GM19395 (cell line): ENCODE measurements at regions not wholly inside any gene's neighbourhood (a gene's known extent, or its start where the extent isn't known, plus 50 kb on each side); places are given as distances from the start of the nearest gene placed in this dataset.
A peak's percentile ranks its signal among the peaks of the same experiment; 100 is the strongest.

Experiments used
- ATAC-seq: cut with Tn5 transposase; IDR thresholded peaks from one replicate; pipeline ENCODE4 v1.9.1; 2021; ENCODE audit warnings: mild to moderate bottlenecking, moderate library complexity; ENCODE audit not compliant: unreplicated experiment

GRCh38 chr13:63554157-63554556 is 2138.5 kb upstream of the PCDH20 start:
- ATAC-seq, result no peak

DNA sequence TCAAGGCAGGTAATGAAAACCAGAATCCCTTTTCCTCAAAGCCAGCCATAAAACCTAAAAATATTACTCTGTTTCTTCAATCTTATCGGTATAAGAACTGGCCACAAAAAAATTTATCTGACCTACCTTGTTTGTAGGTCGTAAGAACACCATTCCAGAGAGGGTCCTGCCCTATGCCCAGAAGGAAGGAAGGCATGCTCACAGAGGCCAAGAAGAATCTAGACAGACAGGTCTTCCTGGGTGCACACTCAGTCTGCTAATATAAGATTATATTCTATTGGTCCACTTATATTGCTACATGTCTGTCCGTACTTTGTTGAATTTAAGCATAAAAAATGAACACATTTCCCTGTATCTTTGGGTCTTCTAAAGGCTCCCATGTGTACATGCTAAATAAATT is 2136.1 kb upstream of the PCDH20 start:
- no peak for ATAC-seq

DNA sequence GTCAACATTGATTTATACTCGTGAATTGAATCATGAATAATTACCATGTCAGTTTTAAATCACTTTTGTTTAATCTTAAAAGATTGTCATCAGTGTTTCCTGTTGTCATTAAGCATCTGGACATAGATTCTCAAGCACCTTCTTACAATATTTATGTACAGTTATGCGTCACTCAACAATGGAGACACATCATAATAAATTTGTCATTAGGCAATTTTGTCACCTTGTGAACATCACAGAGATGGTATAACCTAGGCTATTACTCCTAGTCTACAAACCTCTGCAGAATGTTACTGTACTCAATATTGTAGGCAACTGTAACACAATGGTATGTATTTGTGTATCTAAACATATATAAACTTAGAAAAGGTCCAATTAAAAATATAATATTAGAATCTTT is 2130.9 kb upstream of the PCDH20 start:
- no peak for ATAC-seq

DNA sequence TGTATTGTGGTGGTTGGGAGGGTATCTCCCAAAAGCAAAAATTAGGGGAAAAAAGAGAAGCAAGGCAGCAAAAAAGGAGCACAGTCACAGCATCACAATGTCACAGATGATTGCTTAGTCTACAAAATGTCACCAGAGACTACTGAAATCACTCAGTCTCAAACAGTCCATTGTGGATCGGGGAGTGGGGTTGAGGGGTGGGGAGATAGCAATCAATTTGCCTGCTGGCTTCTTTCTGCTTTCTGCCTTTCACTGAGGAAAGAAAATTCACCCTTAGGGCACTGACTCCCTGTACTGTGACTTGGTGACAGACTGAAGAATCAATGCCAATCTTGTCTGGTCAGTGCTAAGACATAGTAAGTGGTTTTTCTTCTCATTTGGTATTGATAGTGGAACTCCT is 2127.1 kb upstream of the PCDH20 start:
- ATAC-seq, result no peak

DNA sequence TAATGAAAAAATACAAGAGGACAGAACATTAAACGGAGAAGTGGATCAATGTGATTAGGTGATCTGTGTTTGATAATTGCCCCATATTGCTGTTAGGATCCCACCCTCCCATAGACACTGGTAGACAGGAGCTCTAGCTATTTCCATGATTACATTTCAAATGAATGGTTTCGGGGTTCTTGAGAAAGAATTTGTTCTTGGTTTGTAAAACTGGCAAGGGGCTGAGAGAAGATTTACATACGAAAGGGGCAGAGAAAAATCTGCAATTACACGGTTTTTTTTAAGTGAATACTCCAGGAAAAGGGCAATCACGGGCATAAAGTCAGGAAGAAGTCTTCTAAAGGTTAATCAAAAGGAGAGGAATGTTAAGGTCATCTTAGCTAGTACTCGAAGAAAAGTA is 2125.7 kb upstream of the PCDH20 start:
- ATAC-seq, result no peak

GRCh38 chr13:63540061-63540460 is 2124.4 kb upstream of the PCDH20 start:
- ATAC-seq, result no peak

DNA sequence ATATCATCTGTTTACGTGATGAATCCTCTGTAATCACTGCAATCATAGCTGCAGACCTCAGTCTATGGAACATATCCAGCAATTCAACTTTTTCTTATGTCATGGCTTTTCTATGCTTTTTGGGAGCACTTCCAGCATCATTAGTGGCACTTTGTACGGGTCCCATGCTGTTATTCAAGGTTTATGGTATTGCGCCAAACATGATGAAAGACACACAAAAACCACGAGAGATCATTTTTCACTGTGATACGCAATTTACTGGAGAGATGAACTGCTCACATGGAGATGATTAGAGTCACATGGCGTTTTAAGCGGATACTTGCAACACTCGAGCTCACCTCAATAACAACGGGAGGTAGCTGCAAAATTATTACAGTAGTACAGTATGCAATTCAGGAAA is 2101.7 kb upstream of the PCDH20 start:
- ATAC-seq, result no peak

DNA sequence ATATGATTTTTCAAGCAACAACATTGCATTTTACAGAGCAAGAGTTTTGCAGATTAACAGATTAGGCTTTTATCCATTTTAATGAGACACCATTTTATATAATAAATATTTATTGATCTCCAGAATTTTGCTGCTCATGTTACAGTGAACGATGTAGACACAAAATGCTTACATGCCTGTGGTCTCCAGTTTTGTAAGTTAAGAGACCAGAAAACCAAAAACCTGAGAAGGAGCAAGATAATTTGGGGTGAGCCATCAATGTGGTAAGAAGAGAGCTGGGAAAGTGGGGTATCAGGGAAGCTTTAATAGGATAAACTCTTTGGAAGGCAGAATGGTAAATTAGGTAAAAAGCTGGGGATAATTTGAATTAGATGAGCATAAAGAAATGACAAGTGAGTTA is 2100.5 kb upstream of the PCDH20 start:
- ATAC-seq, result no peak

GRCh38 chr13:63514886-63515285 is 2099.2 kb upstream of the PCDH20 start:
- no peak for ATAC-seq

DNA sequence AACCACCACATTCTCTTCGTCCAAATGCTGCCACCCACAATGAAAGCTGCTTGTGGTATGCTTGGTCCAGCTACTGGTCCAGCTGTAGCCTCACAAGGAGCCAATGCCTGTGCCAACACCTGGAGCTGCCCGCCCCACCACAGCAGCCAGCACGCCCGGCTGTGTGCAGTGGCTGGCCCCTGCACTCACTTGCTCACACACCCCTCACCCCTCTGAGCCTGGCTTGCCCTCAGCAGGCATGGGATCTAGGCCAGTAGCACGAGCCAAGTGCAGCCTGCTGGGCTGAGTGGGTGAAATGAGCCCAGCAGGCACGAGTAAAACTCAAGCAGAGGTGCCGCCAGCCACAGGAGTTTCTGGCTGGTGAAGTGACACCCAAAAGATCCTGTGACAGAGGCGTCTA is 2096.4 kb upstream of the PCDH20 start:
- no peak for ATAC-seq

- ATAC-seq, result no peak
These were observed 2086.1 kb upstream of the PCDH20 start for GRCh38 chr13:63501702-63502101.

- ATAC-seq, result no peak
These were observed 2082.0 kb upstream of the PCDH20 start for GRCh38 chr13:63497601-63498000.

GRCh38 chr13:63492604-63493003 is 2077.0 kb upstream of the PCDH20 start:
- ATAC-seq, result no peak

DNA sequence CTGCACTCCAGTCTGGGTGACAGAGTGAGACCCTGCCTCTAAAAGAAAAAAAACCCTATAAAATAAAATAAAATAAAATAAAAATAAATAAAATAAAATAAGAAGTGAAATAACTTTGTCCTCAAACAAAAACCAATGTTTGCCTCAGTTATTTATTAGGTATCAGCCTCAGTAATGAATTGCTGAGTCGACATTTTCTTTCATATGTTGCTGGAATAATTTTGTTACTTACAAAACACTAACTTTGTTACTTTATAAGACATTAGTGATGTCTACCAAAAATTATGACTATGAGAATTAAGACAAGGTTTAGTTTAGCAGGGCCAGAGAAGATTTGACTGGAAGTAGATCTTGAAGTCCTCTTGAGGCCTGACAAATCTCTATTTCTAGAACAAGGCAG is 2074.5 kb upstream of the PCDH20 start:
- ATAC-seq, result no peak

DNA sequence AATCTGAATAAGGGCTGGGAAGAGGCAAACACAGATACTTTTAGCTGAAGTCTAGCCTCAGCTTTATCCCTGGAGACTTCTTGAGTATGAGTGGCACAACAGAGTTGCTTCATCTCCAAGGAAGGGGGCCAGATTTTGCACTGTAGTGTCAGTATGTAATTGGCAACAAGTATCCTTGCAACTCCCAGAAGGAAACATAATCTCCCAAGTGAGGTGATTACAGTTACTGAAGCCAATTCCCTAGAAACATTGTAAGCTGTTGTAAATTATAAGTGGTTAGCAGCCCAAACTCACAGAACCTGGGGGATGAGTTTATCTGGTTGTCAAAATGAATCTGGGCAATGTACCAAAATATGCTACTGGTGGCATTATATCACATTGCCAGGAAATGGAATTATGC is 2065.7 kb upstream of the PCDH20 start:
- ATAC-seq, result no peak

DNA sequence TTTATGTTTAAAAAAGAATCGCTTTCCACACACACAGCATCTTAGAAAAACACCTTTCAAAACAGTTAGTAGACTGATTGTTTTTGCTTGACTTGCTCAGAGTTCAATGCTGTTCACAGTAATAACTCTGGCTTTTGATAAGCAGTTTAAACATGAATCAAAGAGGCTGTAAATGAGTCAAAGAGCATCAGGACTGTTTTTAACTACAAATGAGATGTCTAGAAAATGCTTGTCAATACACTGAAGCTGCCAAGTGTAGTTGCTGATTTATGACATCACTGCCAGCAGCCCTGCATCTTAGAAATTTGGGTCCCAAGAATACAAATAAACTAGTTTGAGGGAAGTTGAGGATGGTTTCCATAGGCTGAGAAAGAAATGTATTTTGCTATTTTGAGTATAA is 2057.1 kb upstream of the PCDH20 start:
- ATAC-seq, result no peak

DNA sequence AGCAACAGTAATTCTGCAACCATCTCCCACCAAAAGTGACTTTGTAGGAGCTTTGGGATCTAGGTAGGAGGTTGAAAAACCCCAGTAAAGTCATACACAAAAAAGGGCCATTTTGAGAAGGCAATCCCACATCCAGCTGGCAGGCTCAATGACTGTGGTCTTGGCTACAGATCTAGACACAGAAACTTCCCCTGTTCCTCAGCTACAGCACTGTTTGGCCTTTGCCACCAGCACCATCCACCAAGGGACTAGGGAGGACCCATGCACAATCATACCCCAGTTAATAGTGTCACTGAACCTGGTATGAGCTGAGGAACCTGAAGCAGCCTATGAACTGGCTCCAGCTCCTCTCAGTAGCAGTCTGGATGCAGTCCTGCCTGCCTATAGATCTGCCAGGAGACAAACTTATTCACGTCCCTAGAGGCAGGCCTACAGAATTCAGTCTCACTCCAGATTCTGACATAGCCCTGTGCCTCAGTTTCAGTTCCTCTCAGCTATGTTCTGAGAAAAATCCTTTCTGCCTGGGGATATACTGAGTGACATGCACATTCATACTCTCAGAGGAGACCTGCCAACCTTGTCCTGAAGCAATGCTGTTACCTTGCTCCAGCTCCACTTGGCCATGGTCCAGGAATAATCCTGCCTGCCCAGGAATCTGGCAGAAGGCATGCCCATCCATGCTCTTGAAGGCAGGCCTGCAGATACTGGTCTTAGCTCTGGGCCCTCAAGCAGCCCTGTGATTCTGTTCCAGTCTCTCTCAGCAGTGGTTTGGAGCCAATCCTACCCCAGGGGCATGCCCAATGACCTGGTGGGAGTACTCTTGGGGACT is 2048.3 kb upstream of the PCDH20 start:
- ATAC-seq, result peak; percentile 87

DNA sequence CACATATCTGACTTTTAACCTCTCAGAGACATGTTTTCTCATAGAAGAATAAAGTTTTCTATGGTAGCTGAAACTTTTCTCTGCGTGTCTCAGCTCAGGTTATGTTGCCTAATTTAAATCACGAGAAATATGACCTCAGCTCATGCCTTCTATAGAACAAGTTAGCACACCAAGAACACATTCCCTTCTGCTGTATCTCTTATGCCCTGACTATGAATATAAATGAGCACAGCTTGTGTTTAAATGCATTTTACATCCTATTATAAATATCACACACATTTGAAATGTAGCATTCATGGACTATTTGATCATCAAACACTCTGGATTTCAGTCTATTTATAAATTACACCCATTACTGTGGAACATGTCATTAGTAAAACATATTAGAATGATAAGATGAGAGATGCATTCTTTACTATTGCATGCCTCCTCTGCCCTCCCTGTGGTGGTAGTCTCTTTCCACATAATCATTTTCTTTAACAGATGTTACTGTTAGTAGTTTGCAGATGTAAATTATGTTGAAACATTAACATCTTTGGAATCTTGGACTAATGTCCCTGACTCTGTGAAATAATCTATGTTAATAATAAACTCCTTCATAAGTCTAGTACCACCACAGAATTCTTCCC is 2044.9 kb upstream of the PCDH20 start:
- no peak for ATAC-seq

DNA sequence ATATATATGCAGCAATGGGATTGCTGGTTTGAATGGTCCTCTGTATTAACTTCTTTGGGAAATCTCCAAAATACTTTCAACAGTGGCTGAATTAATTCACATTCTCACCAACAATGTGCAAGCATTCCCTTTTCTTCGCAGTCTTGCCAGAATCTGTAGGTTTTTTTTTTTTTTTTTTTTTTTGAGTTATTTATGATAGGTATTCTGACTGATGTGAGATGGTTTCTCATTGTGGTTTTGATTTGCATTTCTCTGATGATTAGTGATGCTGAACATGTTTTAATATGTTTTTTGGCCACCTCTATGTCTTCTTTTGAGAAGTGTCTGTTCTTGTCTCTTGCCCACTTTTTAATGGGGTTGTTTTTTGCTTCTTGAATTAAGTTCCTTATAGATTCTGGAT is 2041.5 kb upstream of the PCDH20 start:
- ATAC-seq, result no peak

GRCh38 chr13:63455938-63456337 is 2040.3 kb upstream of the PCDH20 start:
- no peak for ATAC-seq

- no peak for ATAC-seq
These were observed 2033.9 kb upstream of the PCDH20 start for GRCh38 chr13:63449550-63449949.

DNA sequence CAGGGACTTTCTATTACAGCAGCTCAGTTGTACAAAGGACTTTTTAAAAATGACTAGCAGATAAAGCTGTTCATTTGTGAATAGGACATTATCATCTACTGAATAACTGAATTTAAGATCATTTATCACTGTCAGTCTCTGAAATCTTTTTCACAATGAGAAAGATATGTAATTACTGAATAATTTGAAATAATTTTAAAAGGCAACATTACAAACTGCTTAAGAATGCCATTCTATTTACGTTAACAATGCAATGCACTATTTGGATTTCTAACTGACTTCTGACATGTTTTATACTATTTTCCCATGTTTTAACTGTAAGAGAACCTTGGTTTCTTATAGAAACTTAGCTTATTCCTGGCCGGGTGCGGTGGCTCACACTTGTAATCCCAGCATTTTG is 2033.0 kb upstream of the PCDH20 start:
- ATAC-seq, result no peak

GRCh38 chr13:63446329-63446728 is 2030.7 kb upstream of the PCDH20 start:
- no peak for ATAC-seq
